ENCODE measurements at regions not wholly inside any gene's neighbourhood (a gene's known extent, or its start where the extent isn't known, plus 50 kb on each side); places are given as distances from the start of the nearest gene placed in this dataset.

DNA sequence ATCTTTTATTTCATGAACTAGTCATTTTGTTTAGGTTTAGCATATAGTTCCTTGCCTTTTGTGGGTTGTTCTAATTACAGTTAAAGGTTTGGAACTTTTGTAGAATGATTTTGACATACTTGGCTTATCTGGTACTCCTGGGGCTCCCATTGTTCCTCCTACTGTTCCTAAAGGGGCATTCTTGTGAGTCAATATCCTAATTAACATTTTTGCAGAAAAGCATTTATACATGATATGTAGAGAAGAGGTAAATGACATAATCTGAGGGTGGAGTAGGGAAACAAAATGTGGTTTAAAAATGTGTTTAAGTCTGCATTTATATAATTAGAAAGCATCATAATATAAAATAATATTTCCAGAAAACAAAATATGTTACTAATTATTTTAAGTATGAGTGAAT, 529.2 kb downstream of the FAT4 start:
- H3K27ac ChIP-seq, result no peak overlapping the region
- DNase-seq (ENCODE audit: low read depth, low spot score), result no peak

DNA sequence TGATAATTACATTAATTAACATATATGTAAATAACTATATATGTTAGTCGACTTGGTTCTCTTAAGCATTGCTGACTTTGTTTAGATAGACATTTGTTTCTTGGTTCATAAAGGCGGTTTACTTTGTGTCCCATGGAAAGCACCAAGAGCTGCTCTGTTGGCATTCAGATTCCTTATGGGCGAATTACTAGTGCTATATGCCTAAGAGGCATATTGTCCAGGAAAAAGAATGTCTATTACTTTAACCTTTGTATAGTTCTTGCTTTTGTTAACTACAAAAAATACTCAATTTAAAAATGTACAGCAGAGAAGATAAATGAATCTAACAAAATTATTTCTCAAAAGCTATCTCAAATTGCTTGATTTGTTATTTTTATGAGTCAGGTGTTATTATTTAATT, 532.8 kb downstream of the FAT4 start:
- DNase-seq (ENCODE audit: low read depth, low spot score), result no peak
- H3K27ac ChIP-seq, result no peak overlapping the region

DNA sequence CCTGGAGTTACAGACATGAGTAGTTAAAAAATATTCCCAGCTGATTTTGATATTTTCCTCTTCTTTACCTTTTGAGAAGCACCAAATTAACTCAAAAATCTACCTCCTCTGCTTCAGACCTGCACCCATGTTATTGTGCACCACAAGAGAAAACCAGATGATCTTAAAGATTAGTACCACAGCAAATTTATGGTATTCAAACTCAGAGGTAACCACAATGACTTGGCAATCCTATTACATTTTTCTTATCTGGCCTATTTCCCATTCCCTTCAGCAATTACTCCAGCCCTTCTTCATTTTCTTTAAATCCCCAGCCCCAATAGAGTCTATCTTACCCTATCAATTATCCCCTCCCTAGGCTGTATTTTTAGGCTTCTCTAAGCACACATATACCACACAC, 535.1 kb downstream of the FAT4 start:
- H3K27ac ChIP-seq, result no peak overlapping the region
- DNase-seq (ENCODE audit: low read depth, low spot score), result no peak

DNA sequence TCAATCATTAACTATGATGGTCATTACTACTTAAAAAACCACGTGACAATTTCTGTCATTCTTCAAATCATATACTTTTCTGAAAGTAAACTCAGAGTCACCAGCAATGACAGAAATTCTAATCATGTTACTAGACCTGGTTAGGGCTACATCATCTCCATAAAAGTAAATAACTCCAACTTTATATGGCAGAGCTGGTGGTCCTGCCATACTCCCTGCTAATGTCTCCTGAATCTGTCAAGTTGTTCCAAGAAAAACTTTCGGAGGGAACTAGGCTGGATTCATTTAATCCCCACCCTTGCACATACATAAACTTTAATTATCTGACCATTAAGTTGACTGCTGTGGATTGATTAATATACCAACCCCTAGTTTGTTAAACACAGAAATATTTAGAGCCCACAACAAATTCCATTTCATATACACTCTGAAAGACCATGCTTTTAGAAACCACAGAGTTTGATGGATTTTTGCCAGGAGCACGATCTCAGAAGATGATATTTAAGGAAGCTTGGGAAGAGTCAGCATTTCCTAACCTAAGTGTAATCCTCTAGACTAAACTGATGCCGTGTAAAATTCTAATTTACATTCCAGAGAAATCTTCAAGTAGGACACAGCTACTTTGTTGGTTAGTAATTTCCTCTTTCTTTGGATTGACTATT, 577.0 kb downstream of the FAT4 start:
- no peak for DNase-seq (ENCODE audit: low read depth, low spot score)
- H3K27ac ChIP-seq, result no peak overlapping the region

DNA sequence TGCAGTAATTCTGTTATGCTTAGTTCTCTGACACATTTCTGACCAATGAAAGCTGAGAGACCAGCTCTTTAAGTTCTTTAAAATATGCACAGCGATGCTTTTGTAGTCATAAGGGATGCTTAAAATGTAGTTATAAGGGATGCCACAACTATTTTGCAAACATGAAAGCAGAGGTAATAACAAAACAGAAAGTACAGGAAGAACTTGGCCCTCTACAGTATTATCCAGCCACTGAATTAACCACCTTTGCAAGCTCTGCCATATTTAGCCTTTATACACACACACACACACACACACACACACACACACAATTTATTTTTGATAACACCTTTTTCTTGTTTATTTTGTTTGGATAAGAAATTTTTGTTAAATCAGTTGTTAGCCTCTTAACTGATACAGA, 590.0 kb downstream of the FAT4 start:
- no peak for DNase-seq (ENCODE audit: low read depth, low spot score)
- no peak overlapping the region for H3K27ac ChIP-seq

DNA sequence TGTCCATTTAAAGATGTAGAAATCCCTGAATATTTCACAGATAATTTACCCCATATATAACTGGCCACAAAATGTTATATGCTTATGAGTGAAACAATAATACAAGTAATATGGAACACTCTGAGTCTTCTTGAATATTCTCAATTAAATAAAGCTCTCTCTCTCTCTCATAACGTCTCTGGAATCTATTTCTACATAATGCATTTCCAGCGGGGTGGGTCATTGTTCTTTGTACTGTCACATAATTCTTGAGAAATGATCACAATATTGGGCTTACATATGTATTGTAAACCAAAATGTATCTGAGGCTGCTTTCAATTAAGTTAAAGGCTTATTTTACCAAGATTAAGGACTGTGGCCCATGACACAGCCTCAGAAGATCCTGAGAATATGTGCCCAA, 596.3 kb downstream of the FAT4 start:
- H3K27ac ChIP-seq, result no peak overlapping the region
- DNase-seq (ENCODE audit: low read depth, low spot score), result no peak

DNA sequence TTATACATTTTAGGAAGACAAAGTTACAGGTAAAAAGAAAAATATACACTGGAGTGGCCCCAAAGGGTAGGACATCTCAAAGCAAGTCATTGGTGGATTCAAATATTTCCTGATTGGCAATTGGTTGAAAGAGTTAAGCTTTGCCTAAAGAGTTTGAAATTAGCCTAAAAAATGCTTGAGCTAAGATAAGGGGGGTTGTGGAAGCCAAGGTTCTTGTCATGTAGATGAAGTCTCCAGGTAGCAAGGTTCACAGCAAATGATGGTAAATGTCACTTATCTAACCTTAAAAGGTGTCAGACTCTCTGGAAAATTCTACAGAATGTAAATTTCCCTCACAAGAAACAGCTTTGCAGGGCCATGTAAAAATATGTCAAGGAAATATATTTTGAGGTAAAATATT, 596.7 kb downstream of the FAT4 start:
- DNase-seq (ENCODE audit: low read depth, low spot score), result no peak
- no peak overlapping the region for H3K27ac ChIP-seq

DNA sequence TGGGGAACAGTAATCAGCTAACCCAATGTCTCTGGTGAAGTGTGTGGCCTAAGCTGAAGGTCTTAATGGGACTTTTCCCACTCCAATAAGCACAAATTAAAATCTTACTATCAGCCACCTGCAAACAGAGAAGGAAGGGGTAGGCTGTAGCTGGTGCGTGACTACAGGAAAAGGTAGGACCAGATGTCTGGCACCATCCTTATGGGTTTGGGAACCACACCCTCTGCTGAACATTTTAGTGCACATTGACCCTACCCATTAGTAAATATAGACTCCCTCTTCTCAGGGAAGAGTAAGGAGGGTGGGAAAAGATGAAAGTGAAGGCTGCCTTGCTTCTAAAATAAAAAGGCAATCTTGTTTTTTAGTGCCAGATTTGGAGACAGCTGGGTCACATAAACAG, 602.8 kb downstream of the FAT4 start:
- DNase-seq (ENCODE audit: low read depth, low spot score), result no peak
- H3K27ac ChIP-seq, result no peak overlapping the region

DNA sequence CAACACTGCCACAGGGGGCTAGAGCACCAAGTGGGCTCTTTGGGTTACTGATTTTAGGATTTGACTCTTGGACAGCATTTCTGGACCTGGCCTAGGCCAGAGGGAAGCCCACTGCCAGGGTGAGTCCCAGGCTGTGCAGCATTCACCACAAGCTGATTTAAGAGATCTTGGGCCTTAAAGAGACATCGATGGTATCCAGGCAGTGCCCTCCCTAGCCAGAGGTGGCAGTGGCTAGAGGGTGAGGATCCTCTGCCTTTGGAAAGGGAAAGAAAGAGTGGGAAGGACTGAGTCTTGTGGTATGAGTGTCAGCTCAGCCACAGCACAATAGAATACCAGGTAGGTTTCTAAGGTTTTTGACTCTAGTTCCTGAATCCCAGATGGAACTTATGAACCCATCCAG, 613.9 kb downstream of the FAT4 start:
- no peak overlapping the region for H3K27ac ChIP-seq
- no peak for DNase-seq (ENCODE audit: low read depth, low spot score)

DNA sequence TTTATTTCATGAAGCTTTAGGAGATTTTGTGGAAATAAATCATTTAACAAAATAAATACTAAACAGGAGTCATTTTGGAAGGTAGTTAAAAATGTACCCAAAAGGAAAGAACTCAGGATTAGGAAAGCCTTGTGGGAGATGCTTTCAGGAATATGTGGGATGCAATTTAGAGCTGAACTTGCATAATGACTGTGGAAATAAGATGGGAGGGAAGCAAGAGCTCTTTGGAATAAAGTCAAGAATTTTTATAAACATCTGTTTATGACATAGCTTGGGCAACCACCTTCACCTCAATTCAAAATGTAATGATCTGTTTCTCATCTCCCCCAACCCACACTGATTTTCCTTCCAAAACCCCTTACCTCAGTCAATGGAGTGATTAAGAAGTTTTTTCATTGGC, 623.8 kb downstream of the FAT4 start:
- DNase-seq (ENCODE audit: low read depth, low spot score), result no peak
- H3K27ac ChIP-seq, result no peak overlapping the region

DNA sequence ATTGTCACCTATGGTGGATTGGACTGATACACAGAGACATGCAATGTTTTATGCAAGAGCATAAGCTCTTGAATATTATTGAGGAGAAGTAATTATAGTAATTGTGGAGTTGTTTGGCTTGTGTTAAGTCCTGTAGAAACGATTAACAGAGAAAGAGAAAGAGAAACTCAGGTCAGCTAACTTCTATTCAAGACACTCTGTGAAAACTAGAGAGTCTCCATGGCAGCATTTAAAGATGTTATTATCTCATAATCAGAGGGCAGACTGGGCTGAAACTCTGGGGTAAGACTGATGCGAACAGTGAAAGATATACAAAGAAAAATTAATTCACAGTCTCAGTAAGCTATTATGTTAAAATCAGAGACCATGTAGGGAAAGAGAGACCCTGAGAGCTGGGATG, 625.7 kb downstream of the FAT4 start:
- no peak for DNase-seq (ENCODE audit: low read depth, low spot score)
- no peak overlapping the region for H3K27ac ChIP-seq

DNA sequence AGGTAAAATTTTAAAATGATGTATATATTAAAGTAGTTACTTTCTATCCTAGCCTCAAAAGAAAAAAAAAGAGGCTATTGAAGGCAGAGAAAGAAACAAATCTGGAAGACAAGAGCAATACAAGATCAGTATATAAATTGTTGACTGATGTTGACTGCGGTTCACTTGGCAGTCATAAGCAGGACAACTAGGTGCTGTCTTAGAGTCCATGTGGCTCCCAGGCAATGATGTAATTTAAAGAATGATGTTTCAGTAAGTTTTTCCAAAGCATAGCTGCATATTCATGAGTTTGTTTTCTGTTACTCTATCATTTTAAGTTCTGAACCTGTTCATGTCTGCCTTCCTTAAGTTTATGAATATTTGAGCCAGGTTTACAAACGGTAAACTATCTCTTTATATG, 630.2 kb downstream of the FAT4 start:
- no peak overlapping the region for H3K27ac ChIP-seq
- DNase-seq (ENCODE audit: low read depth, low spot score), result no peak

DNA sequence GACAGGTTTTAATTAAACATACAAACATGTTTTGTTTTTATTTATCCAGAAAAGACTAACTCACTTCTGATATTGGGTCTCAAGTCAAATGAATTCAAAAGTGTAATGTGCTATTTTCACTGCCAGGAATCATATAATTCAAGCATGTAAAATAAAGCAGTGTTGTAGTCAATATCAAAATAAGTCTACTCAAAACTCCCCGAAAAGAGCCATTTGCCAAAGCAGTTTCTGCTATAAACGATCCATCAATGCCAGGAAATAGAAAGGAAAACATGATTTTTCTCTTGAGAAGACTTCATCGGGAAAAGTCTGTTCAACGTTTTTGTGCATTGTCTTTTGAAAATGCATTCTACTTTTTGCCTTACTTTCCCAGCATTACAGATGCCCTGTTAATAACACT, 633.3 kb downstream of the FAT4 start:
- no peak overlapping the region for H3K27ac ChIP-seq
- no peak for DNase-seq (ENCODE audit: low read depth, low spot score)

DNA sequence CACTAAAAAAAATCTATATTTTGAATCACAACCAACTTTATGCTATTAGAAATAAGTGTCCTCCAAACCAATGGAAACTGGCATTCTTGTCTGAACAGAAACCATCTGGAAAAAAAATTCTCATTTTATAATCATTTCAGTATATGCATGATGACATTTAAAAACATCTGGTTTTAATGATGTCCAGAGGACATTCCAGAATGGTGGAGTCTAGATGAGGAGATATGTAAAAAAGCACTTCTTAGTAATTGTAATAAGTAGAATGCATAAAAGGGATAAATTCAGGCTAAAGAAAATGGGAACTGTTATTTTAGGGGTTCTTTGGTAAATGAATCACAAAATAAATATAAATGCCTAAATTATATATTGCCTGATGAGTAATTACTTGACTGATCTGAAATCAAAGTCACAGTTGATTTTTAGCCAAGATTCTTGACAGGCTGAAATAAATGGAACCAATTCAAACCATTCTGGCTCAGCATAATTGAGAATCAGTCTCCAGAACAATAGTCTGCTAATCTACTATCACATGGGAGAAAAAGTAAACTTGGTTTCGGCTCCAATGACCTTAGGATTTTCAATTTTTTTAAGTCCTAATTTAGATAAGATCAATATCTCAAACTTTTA, 636.6 kb downstream of the FAT4 start:
- no peak overlapping the region for H3K27ac ChIP-seq
- no peak for DNase-seq (ENCODE audit: low read depth, low spot score)

DNA sequence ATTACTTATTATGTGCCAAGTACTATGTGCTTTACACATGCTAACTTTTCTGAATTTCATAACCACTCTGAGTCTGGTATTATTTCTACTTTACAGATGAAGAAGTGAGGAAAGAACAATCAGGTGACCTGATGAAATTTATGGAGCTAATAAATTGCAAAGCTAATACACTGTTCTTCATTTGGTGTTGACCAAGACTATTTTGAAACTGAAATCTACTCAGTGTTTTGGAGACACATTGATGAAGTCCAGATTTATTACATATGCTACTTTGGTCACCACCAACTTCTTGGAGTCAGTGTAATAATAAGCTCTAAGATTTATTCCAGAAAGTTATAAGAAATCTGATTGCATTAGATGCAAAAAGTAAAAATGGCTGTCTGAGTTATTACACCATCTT, 637.9 kb downstream of the FAT4 start:
- no peak for DNase-seq (ENCODE audit: low read depth, low spot score)
- H3K27ac ChIP-seq, result no peak overlapping the region

DNA sequence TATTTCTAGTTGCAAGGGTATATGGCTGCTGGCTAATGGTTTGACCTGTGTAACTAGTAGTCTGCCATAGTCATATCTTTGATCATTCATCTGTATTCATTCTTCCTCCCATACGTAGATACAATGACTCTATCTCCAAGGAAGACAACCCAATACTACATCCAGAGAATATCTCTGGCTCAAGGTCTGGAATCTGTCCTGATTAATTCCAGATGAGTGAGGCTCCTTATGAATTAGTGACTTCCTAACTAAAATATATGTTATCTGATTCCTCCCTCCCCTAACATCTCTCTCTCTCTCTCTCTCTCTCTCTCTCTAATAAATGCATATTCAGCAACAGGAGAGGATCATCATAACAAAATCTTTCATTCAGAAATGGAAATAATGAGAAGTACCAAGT, 641.5 kb downstream of the FAT4 start:
- no peak overlapping the region for H3K27ac ChIP-seq
- no peak for DNase-seq (ENCODE audit: low read depth, low spot score)

DNA sequence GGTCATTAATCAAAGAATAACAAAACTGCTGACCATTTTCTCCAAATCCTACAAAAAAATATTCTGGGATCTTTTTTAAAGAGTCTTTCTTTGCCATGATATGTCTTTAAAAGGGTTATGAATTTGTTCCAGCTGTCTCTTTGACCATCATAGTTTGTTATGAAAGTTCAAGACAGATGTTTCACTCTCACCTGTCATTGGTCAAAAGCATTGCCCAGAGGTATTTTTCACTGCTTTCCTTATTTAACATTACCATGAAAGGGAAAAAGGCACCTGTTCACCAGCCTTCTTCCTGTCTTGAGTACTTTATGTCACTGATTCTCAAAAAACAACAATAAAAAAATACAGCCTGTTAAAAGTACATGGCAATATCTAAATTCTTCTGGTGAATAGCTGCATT, 643.8 kb downstream of the FAT4 start:
- no peak for DNase-seq (ENCODE audit: low read depth, low spot score)
- no peak overlapping the region for H3K27ac ChIP-seq

DNA sequence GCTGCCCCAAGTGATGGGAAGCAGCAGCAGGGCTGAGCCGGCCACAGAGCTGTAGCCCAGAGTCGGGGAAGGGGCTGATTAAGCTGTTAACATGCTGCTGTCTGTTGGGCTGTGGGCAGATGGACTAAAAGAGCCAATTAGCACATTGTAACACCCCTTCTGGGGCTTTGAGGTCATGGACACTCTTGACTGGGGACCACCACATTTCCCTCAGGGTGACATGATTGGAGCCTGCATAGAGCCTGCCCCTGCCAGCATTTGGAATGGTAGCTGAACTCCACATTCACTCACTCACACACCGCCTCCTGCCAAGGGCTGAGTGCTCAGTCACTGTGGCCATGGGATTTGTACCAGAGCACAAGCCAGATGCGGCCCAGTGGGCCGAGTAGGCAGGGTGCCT, 646.9 kb downstream of the FAT4 start:
- H3K27ac ChIP-seq, result no peak overlapping the region
- DNase-seq (ENCODE audit: low read depth, low spot score), result no peak

DNA sequence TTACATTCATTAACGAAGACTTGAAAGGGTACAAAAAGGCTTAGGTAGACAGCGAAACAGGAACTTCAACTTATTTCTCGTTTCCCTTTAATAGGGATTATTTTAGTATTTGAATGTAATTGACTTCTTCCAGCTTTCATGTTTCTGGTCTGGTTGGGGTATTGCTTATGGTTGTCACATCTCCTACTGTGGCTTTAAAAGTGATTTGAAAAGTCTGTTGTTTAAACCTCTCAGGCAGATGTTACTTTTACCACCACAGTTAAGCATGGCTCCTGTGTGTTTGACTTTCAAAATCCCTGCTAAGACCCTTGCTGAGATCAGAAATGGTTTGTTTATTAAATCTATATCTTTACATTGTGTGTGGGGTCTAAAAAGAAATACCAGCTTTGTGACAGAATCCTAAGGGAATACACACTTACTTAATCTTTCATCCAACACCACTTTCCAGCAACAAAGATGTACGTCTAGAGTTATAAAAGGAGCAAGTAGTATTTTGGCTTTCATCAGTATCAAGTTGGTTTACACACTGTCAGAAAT, 661.2 kb downstream of the FAT4 start:
- DNase-seq (ENCODE audit: low read depth, low spot score), result no peak
- H3K27ac ChIP-seq, result no peak overlapping the region

DNA sequence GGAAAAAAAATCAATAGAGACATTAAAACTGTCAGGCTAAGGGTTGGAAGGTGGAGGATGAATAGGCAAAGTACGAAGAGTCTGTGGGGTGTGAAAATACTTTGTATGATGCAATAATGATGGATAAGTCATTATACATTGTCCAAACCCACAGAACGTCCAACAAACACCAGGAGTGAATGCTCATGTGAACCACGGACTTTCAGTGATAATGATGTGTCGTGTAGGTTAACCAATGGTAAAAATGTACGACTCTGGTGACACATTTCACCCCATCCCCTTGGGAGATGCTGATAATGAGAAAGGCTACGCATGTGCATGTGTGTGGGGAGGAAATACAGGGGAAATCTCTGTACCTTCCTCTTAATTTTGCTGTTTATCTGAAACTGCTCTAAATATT, 665.2 kb downstream of the FAT4 start:
- no peak overlapping the region for H3K27ac ChIP-seq
- no peak for DNase-seq (ENCODE audit: low read depth, low spot score)

DNA sequence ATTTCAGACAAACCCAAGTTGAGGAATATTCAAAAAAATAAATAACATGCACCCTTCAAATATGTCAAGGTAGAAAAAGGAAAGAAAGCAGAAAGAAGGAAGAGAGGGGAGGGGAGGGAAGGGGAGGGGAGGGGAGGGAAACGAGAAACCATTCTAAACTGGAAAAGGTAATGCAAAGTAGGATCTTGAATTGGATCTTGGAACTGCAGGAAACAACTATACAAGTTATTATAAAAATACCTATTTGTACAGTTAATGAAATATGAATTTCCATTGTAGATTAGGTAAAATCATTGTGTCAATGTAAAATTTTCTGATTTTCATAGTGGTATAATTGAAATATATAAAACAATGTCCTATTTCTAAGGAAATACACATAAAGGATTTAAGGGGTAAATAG, 668.4 kb downstream of the FAT4 start:
- no peak overlapping the region for H3K27ac ChIP-seq
- DNase-seq (ENCODE audit: low read depth, low spot score), result no peak

DNA sequence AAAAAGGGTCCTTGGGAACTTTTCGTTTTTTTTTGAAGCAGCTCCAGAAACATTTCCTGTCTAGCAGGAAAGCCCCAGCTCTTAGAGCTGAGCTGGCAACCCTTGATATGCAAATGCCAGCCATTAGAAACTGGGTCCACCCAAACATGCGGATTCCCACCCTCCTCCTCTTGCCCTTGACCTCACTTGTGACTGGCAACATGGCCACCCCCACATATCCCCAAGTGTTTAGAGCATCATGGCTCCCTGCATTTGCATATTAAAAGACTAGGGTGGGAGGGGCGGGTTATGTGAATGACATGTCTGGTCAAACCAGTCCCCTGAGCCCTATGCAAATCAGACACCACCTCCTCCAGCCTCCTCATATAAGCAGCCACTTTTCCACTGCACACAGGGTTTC, 671.1 kb downstream of the FAT4 start:
- DNase-seq (ENCODE audit: low read depth, low spot score), result no peak
- no peak overlapping the region for H3K27ac ChIP-seq
